OCI-LY3 (cell line): ENCODE measurements at regions not wholly inside any gene's neighbourhood (a gene's known extent, or its start where the extent isn't known, plus 50 kb on each side); places are given as distances from the start of the nearest gene placed in this dataset.

Experiments used
- H2AFZ ChIP-seq: fragments of 200-600, 300-600 bp; shearing (Covaris generic); 2 replicates; pipeline ENCODE4 v1.6.0; 2014; ENCODE audit warnings: antibody characterized with exemption, low read depth, low read length
- H3K27ac ChIP-seq: fragments of 200-600, 300-600 bp; sonication (generic); 2 replicates; pipeline ENCODE4 v1.5.1; 2014; ENCODE audit warnings: mild to moderate bottlenecking, low read length, moderate library complexity, mixed read lengths
- H3K27me3 ChIP-seq: fragments of 200-600, 300-600 bp; sonication (generic); 2 replicates; pipeline ENCODE4 v1.6.1; 2014; ENCODE audit warnings: low read depth, low read length, mixed read lengths
- H3K36me3 ChIP-seq: fragments of 200-600, 300-600 bp; sonication (generic); replicated peaks from 2 replicates; pipeline ENCODE3; 2014; ENCODE audit warnings: low read depth, low read length, mixed read lengths
- H3K4me1 ChIP-seq: fragments of 300-600, 200-600 bp; sonication (generic); 2 replicates; pipeline ENCODE4 v1.6.1; 2014; ENCODE audit warnings: low read length, mixed read lengths
- H3K4me2 ChIP-seq: fragments of 200-600, 300-600 bp; sonication (generic); 2 replicates; pipeline ENCODE4 v1.6.1; 2014; ENCODE audit warnings: low read length, mixed read lengths
- H3K4me3 ChIP-seq: fragments of 300-600, 200-600 bp; sonication (generic); 2 replicates; pipeline ENCODE4 v1.5.1; 2014; ENCODE audit warnings: antibody characterized with exemption, mild to moderate bottlenecking, low read length, moderate library complexity
- H3K79me2 ChIP-seq: fragments of 300-600, 200-600 bp; shearing (Covaris generic); 2 replicates; pipeline ENCODE4 v1.6.1; 2014; ENCODE audit warnings: mild to moderate bottlenecking, low read length, mixed read lengths
- H3K9ac ChIP-seq: fragments of 300-600, 200-600 bp; shearing (Covaris generic); 2 replicates; pipeline ENCODE4 v1.6.0; 2014; ENCODE audit warnings: mild to moderate bottlenecking, low read length, moderate library complexity
- H3K9me3 ChIP-seq: fragments of 200-600, 300-600 bp; shearing (Covaris generic); 2 replicates; pipeline ENCODE4 v1.6.1; 2014; ENCODE audit warnings: low read length, mixed read lengths; ENCODE audit not compliant: insufficient read depth
- H4K20me1 ChIP-seq: fragments of 200-600, 300-600 bp; sonication (generic); 2 replicates; pipeline ENCODE4 v1.6.1; 2016; ENCODE audit warnings: low read length, mixed read lengths; ENCODE audit not compliant: insufficient read depth
- CTCF ChIP-seq: fragments of 200-600, 300-600 bp; sonication (generic); IDR thresholded peaks from 2 replicates; pipeline ENCODE4 v1.5.1; 2014; ENCODE audit warnings: antibody characterized with exemption, low read length, low read depth
- EZH2phosphoT487 ChIP-seq: fragments of 200-600 bp; shearing (Covaris generic); IDR thresholded peaks from 2 replicates; pipeline ENCODE4 v1.6.1; 2018; ENCODE audit warnings: antibody characterized with exemption, mixed run types, low read depth

GRCh38 chr12:59408431-59408830 lies 187.4 kb upstream of the SLC16A7 start:
- Histone ChIP-seq H3K27me3 (no peaks in the 10 kb centered on the region), H3K4me2 (no peak overlapping the region), H2AFZ (no peak overlapping the region), H3K27ac (no peak overlapping the region), H3K79me2 (no peaks in the 10 kb centered on the region), H4K20me1 (no peaks in the 10 kb centered on the region), H3K4me1 (peaks cover 46% of the 10 kb centered on the region), H3K9me3 (no peaks in the 10 kb centered on the region), H3K9ac (no peak overlapping the region), H3K4me3 (no peak overlapping the region), H3K36me3 (no peaks in the 10 kb centered on the region)
- TF ChIP-seq CTCF (no peak), EZH2phosphoT487 (no peak)

GRCh38 chr12:59407799-59408198 lies 188.0 kb upstream of the SLC16A7 start:
- Histone ChIP-seq H3K9me3 (no peaks in the 10 kb centered on the region), H3K4me1 (peaks cover 51% of the 10 kb centered on the region), H3K27me3 (no peaks in the 10 kb centered on the region), H2AFZ (no peak overlapping the region), H3K9ac (no peak overlapping the region), H4K20me1 (no peaks in the 10 kb centered on the region), H3K4me3 (no peak overlapping the region), H3K27ac (no peak overlapping the region), H3K4me2 (no peak overlapping the region), H3K79me2 (no peaks in the 10 kb centered on the region), H3K36me3 (no peaks in the 10 kb centered on the region)
- TF ChIP-seq CTCF: peak; percentile 50
- no peak for TF ChIP-seq EZH2phosphoT487

- H3K79me2 ChIP-seq: no peaks in the 10 kb centered on the region
- peak overlapping the region; percentile 66 for H3K4me2 ChIP-seq
- TF ChIP-seq EZH2phosphoT487 (no peak), CTCF (no peak)
- 0 out of 2 replicates have a peak overlapping the region, but pooled peaks have one; percentile 2 for H3K9ac ChIP-seq
- no peaks in the 10 kb centered on the region for H3K9me3 ChIP-seq
- H3K4me3 ChIP-seq: peak overlapping the region; percentile 22
- peaks cover 50% of the 10 kb centered on the region for H3K4me1 ChIP-seq
- H3K36me3 ChIP-seq: no peaks in the 10 kb centered on the region
- no peaks in the 10 kb centered on the region for H4K20me1 ChIP-seq
- peak overlapping the region; percentile 72 for H3K27ac ChIP-seq
- H2AFZ ChIP-seq: no peak overlapping the region
- H3K27me3 ChIP-seq: no peaks in the 10 kb centered on the region
These were observed 189.8 kb upstream of the SLC16A7 start for GRCh38 chr12:59405992-59406391.

- no peak overlapping the region for H2AFZ ChIP-seq
- H3K4me1 ChIP-seq: peaks cover 47% of the 10 kb centered on the region
- TF ChIP-seq CTCF (no peak), EZH2phosphoT487 (no peak)
These were observed 191.6 kb upstream of the SLC16A7 start for GRCh38 chr12:59404109-59404650.

More at GRCh38 chr12:59404109-59404650, 191.6 kb upstream of the SLC16A7 start:
- Histone ChIP-seq H3K79me2 (no peaks in the 10 kb centered on the region), H3K27me3 (no peaks in the 10 kb centered on the region), H3K4me3 (no peak overlapping the region), H3K36me3 (no peaks in the 10 kb centered on the region), H3K4me2 (no peak overlapping the region), H3K27ac (no peak overlapping the region), H3K9ac (no peak overlapping the region), H3K9me3 (0 out of 2 replicates have a peak, but pooled peaks cover 5% of the 10 kb centered on the region), H4K20me1 (no peaks in the 10 kb centered on the region)
